Activated naive CD4-positive, alpha-beta T cell treated with anti-CD3 and anti-CD28 coated beads for 36 hours (primary cell): ENCODE measurements at regions not wholly inside any gene's neighbourhood (a gene's known extent, or its start where the extent isn't known, plus 50 kb on each side); places are given as distances from the start of the nearest gene placed in this dataset.

Experiments
- CTCF ChIA-PET: fragments of 350-600 bp; sonication (Branson Sonifier 250); formaldehyde crosslinking; loops from one replicate; lab custom pipeline; 2021; ENCODE audit warnings: antibody characterized with exemption; lab: Charles Lee
- DNase-seq: peaks from one replicate; pipeline ENCODE4 v3.0.0-alpha.2; 2020
- H3K27ac Mint-ChIP-seq: one replicate; pipeline ENCODE4 v1.8.0; 2021; ENCODE audit warnings: mild to moderate bottlenecking, mixed read lengths
- H3K27me3 Mint-ChIP-seq: one replicate; pipeline ENCODE4 v1.8.0; 2021; ENCODE audit warnings: low read depth, mixed read lengths
- H3K36me3 Mint-ChIP-seq: one replicate; pipeline ENCODE4 v1.8.0; 2021; ENCODE audit warnings: low read depth, mixed read lengths
- H3K4me1 Mint-ChIP-seq: one replicate; pipeline ENCODE4 v1.8.0; 2021; ENCODE audit warnings: low read depth, mixed read lengths
- H3K4me3 Mint-ChIP-seq: one replicate; pipeline ENCODE4 v1.8.0; 2021; ENCODE audit warnings: mild to moderate bottlenecking, moderate library complexity, mixed read lengths
- H3K9me3 Mint-ChIP-seq: one replicate; pipeline ENCODE4 v1.8.0; 2021; ENCODE audit warnings: mixed read lengths
- intact Hi-C: fragments of 100-400 bp; cut with micrococcal nuclease; formaldehyde crosslinking; loops from one replicate; pipeline ENCODE4 v1.15.1; 2023

- intact Hi-C loops, result no loop called here
- H3K27me3 Mint-ChIP-seq, result peaks cover 3% of the 10 kb centered on the region
- H3K4me3 Mint-ChIP-seq, result no peak overlapping the region
- no peak overlapping the region for H3K27ac Mint-ChIP-seq
- no peak for DNase-seq
- no peaks in the 10 kb centered on the region for H3K36me3 Mint-ChIP-seq
- CTCF ChIA-PET, result no interaction called here
- H3K9me3 Mint-ChIP-seq, result peaks cover 2% of the 10 kb centered on the region
- no peaks in the 10 kb centered on the region for H3K4me1 Mint-ChIP-seq
Measured at GRCh38 chr12:115824936-115825602, 452.4 kb downstream of the MED13L start.

GRCh38 chr12:115823635-115824034, 453.9 kb downstream of the MED13L start:
- no peak overlapping the region for H3K4me3 Mint-ChIP-seq
- H3K27me3 Mint-ChIP-seq, result peaks cover 5% of the 10 kb centered on the region
- H3K4me1 Mint-ChIP-seq, result no peaks in the 10 kb centered on the region
- H3K27ac Mint-ChIP-seq, result no peak overlapping the region
- no peak for DNase-seq
- no peaks in the 10 kb centered on the region for H3K36me3 Mint-ChIP-seq
- CTCF ChIA-PET, result no interaction called here
- H3K9me3 Mint-ChIP-seq, result peaks cover 2% of the 10 kb centered on the region
- intact Hi-C loops, result no loop called here

GRCh38 chr12:115820656-115821055, 456.8 kb downstream of the MED13L start:
- Mint-ChIP-seq H3K4me3 (no peak overlapping the region), H3K4me1 (no peaks in the 10 kb centered on the region), H3K36me3 (no peaks in the 10 kb centered on the region), H3K9me3 (peaks cover 2% of the 10 kb centered on the region), H3K27me3 (peaks cover 10% of the 10 kb centered on the region), H3K27ac (no peak overlapping the region)
- CTCF ChIA-PET, result no interaction called here
- no peak for DNase-seq
- intact Hi-C loops, result no loop called here

- Mint-ChIP-seq H3K27ac (no peak overlapping the region), H3K27me3 (peaks cover 10% of the 10 kb centered on the region), H3K36me3 (no peaks in the 10 kb centered on the region), H3K4me1 (no peaks in the 10 kb centered on the region), H3K9me3 (no peaks in the 10 kb centered on the region), H3K4me3 (no peak overlapping the region)
- CTCF ChIA-PET, result no interaction called here
- intact Hi-C loops, result no loop called here
- no peak for DNase-seq
Measured at GRCh38 chr12:115818973-115819372, 458.5 kb downstream of the MED13L start.

- no peak for DNase-seq
- intact Hi-C loops, result no loop called here
- Mint-ChIP-seq H3K4me1 (no peaks in the 10 kb centered on the region), H3K4me3 (no peak overlapping the region), H3K27ac (no peak overlapping the region), H3K36me3 (no peaks in the 10 kb centered on the region), H3K27me3 (peaks cover 9% of the 10 kb centered on the region), H3K9me3 (no peaks in the 10 kb centered on the region)
- CTCF ChIA-PET, result no interaction called here
Measured at GRCh38 chr12:115817389-115817788, 460.1 kb downstream of the MED13L start.

GRCh38 chr12:115815924-115816323, 461.6 kb downstream of the MED13L start:
- peaks cover 4% of the 10 kb centered on the region for H3K9me3 Mint-ChIP-seq
- H3K36me3 Mint-ChIP-seq, result no peaks in the 10 kb centered on the region
- H3K4me3 Mint-ChIP-seq, result no peak overlapping the region
- no peak overlapping the region for H3K27ac Mint-ChIP-seq
- H3K4me1 Mint-ChIP-seq, result no peaks in the 10 kb centered on the region
- peaks cover 10% of the 10 kb centered on the region for H3K27me3 Mint-ChIP-seq
- intact Hi-C loops, result no loop called here
- DNase-seq, result no peak
- CTCF ChIA-PET, result interaction anchor here (0.6 kb wide), 1 partner anchor 751 kb away, joined by 4 read pairs; no protein-coding TSS in a partner anchor

- Mint-ChIP-seq H3K9me3 (peaks cover 6% of the 10 kb centered on the region), H3K36me3 (no peaks in the 10 kb centered on the region), H3K4me3 (no peak overlapping the region), H3K27ac (no peak overlapping the region), H3K4me1 (no peaks in the 10 kb centered on the region), H3K27me3 (peaks cover 22% of the 10 kb centered on the region)
- CTCF ChIA-PET, result no interaction called here
- DNase-seq, result no peak
- intact Hi-C loops, result no loop called here
Measured at GRCh38 chr12:115813256-115813655, 464.2 kb downstream of the MED13L start.

- peaks cover 24% of the 10 kb centered on the region for H3K27me3 Mint-ChIP-seq
- CTCF ChIA-PET, result no interaction called here
- intact Hi-C loops, result no loop called here
- DNase-seq, result no peak
- no peak overlapping the region for H3K27ac Mint-ChIP-seq
- no peaks in the 10 kb centered on the region for H3K36me3 Mint-ChIP-seq
- no peaks in the 10 kb centered on the region for H3K4me1 Mint-ChIP-seq
- peaks cover 6% of the 10 kb centered on the region for H3K9me3 Mint-ChIP-seq
- H3K4me3 Mint-ChIP-seq, result no peak overlapping the region
Measured at GRCh38 chr12:115811929-115812328, 465.6 kb downstream of the MED13L start.

GRCh38 chr12:115811045-115811444, 466.4 kb downstream of the MED13L start:
- Mint-ChIP-seq H3K4me1 (no peaks in the 10 kb centered on the region), H3K4me3 (no peak overlapping the region), H3K27me3 (peaks cover 22% of the 10 kb centered on the region), H3K27ac (no peak overlapping the region), H3K9me3 (peaks cover 6% of the 10 kb centered on the region), H3K36me3 (no peaks in the 10 kb centered on the region)
- no peak for DNase-seq
- intact Hi-C loops, result no loop called here
- CTCF ChIA-PET, result interaction anchor here (1.0 kb wide), 1 partner anchor 11 kb away, joined by 3 read pairs; no protein-coding TSS in a partner anchor

- Mint-ChIP-seq H3K36me3 (no peaks in the 10 kb centered on the region), H3K27ac (no peak overlapping the region), H3K4me3 (no peak overlapping the region), H3K27me3 (peaks cover 22% of the 10 kb centered on the region), H3K4me1 (no peaks in the 10 kb centered on the region), H3K9me3 (peaks cover 6% of the 10 kb centered on the region)
- CTCF ChIA-PET, result interaction anchor here (1.0 kb wide), 1 partner anchor 11 kb away, joined by 3 read pairs; no protein-coding TSS in a partner anchor
- intact Hi-C loops, result no loop called here
- no peak for DNase-seq
Measured at GRCh38 chr12:115810122-115810901, 467.2 kb downstream of the MED13L start.

- H3K36me3 Mint-ChIP-seq, result no peaks in the 10 kb centered on the region
- no peak for DNase-seq
- H3K4me3 Mint-ChIP-seq, result no peak overlapping the region
- CTCF ChIA-PET, result interaction anchor here (0.6 kb wide), 1 partner anchor 526 kb away, joined by 3 read pairs; no protein-coding TSS in a partner anchor
- intact Hi-C loops, result no loop called here
- H3K4me1 Mint-ChIP-seq, result no peaks in the 10 kb centered on the region
- H3K27me3 Mint-ChIP-seq, result peaks cover 18% of the 10 kb centered on the region
- H3K9me3 Mint-ChIP-seq, result peaks cover 2% of the 10 kb centered on the region
- no peak overlapping the region for H3K27ac Mint-ChIP-seq
Measured at GRCh38 chr12:115806000-115806399, 471.5 kb downstream of the MED13L start.

GRCh38 chr12:115802767-115803166, 474.7 kb downstream of the MED13L start:
- intact Hi-C loops, result no loop called here
- CTCF ChIA-PET, result no interaction called here

GRCh38 chr12:115801871-115802270, 475.6 kb downstream of the MED13L start:
- no peak for DNase-seq
- intact Hi-C loops, result no loop called here
- CTCF ChIA-PET, result no interaction called here
- no peak overlapping the region for H3K4me3 Mint-ChIP-seq
- H3K27me3 Mint-ChIP-seq, result peaks cover under 1% of the 10 kb centered on the region
- no peak overlapping the region for H3K27ac Mint-ChIP-seq
- H3K4me1 Mint-ChIP-seq, result no peaks in the 10 kb centered on the region
- H3K9me3 Mint-ChIP-seq, result no peaks in the 10 kb centered on the region
- H3K36me3 Mint-ChIP-seq, result no peaks in the 10 kb centered on the region

More at GRCh38 chr12:115802767-115803166, 474.7 kb downstream of the MED13L start:
- Mint-ChIP-seq H3K9me3 (no peaks in the 10 kb centered on the region), H3K4me3 (no peak overlapping the region), H3K27ac (no peak overlapping the region), H3K36me3 (no peaks in the 10 kb centered on the region), H3K4me1 (no peaks in the 10 kb centered on the region), H3K27me3 (peaks cover 4% of the 10 kb centered on the region)
- no peak for DNase-seq
